ENCODE measurements at regions not wholly inside any gene's neighbourhood (a gene's known extent, or its start where the extent isn't known, plus 50 kb on each side); places are given as distances from the start of the nearest gene placed in this dataset.

DNA sequence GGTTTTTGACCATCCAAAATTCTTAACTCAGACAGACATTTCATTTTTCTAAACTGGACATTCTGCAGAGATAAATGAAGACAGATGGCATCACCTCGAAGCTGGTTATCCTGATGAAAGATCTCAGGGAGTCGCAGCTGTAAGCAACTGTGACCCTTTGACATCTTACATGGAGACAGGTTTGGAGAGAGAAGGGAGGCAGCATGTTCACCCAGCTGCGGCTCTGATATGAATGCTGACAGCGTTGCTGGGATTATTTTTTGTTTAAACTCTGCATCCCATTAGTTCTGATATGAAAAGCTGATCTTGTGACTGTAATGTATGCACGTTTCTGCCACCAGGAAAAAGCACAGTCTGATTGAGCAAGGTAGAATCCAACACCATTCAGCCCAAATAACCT is 89.4 kb downstream of the C6orf118 start:
- ATAC-seq, result no peak
- TF ChIP-seq TSHZ2 (CRISPR knock-in tag; IDR thresholded peaks at IDR 0.05), result no peak
- TF ChIP-seq ZNF70 (CRISPR knock-in tag; IDR thresholded peaks at IDR 0.05), result no peak
- TF ChIP-seq ESRRG (CRISPR knock-in tag; IDR thresholded peaks at IDR 0.05), result no peak
- no peak for TF ChIP-seq ISL1 (CRISPR knock-in tag; IDR thresholded peaks at IDR 0.05)
- no peak for TF ChIP-seq ZNF8 (CRISPR knock-in tag; IDR thresholded peaks at IDR 0.05)
- TF ChIP-seq BACH2 (CRISPR knock-in tag; IDR thresholded peaks at IDR 0.05; ENCODE audit: borderline replicate concordance), result no peak
- TF ChIP-seq TCF4 (CRISPR knock-in tag; IDR thresholded peaks at IDR 0.05; ENCODE audit: borderline replicate concordance), result no peak
- no peak for TF ChIP-seq SNAI2 (CRISPR knock-in tag; IDR thresholded peaks at IDR 0.05)
- TF ChIP-seq GLIS3 (CRISPR knock-in tag; IDR thresholded peaks at IDR 0.05), result no peak
- no peak for TF ChIP-seq PPARA (CRISPR knock-in tag; IDR thresholded peaks at IDR 0.05; ENCODE audit: borderline replicate concordance)

GRCh38 chr6:165219629-165220028 is 89.8 kb downstream of the C6orf118 start:
- TF ChIP-seq ZNF8 (CRISPR knock-in tag; IDR thresholded peaks at IDR 0.05) (no peak), CSRNP3 (CRISPR knock-in tag; IDR thresholded peaks at IDR 0.05) (no peak), SNAI2 (CRISPR knock-in tag; IDR thresholded peaks at IDR 0.05) (no peak), ZFP3 (CRISPR knock-in tag; IDR thresholded peaks at IDR 0.05) (no peak), TCF4 (CRISPR knock-in tag; IDR thresholded peaks at IDR 0.05; ENCODE audit: borderline replicate concordance) (no peak), ARNTL (CRISPR knock-in tag; IDR thresholded peaks at IDR 0.05; ENCODE audit: borderline replicate concordance, low read depth) (no peak), ZFP30 (CRISPR knock-in tag; IDR thresholded peaks at IDR 0.05) (no peak), ZNF70 (CRISPR knock-in tag; IDR thresholded peaks at IDR 0.05) (no peak), BACH2 (CRISPR knock-in tag; IDR thresholded peaks at IDR 0.05; ENCODE audit: borderline replicate concordance) (no peak)
- ATAC-seq, result no peak

GRCh38 chr6:165218829-165219228 is 90.6 kb downstream of the C6orf118 start:
- TF ChIP-seq BACH2 (CRISPR knock-in tag; IDR thresholded peaks at IDR 0.05; ENCODE audit: borderline replicate concordance), result no peak
- no peak for ATAC-seq

DNA sequence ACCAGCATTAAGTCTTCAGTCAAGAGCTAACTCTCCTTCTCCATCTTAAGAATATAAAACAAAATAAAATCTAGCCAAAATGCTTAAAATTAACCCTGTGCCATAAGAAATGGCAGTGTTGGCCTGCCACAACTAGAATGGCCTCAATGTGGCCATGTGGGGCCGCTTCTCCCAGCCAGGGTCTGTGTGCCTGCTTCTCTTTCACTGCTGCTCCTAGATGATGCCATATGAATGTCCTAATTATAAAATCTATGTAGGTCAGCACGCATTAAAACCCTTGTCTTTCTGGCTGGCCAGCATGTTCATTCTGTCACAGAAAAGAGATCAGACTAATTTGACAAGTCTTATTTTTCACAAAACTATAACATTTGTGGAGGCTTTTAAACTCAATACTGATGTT is 102.6 kb downstream of the C6orf118 start:
- no peak for ATAC-seq
- TF ChIP-seq ZC3H10 (CRISPR knock-in tag; IDR thresholded peaks at IDR 0.05) (no peak), TSHZ2 (CRISPR knock-in tag; IDR thresholded peaks at IDR 0.05) (no peak), CSRNP3 (CRISPR knock-in tag; IDR thresholded peaks at IDR 0.05) (no peak), CREB5 (CRISPR knock-in tag; IDR thresholded peaks at IDR 0.05; ENCODE audit: low read depth) (no peak), ESRRG (CRISPR knock-in tag; IDR thresholded peaks at IDR 0.05) (no peak), ZNF565 (CRISPR knock-in tag; conservative IDR thresholded peaks at IDR 0.05; ENCODE audit: low read depth) (no peak)

Measured in SK-N-SH treated with all-trans-retinoic acid at 6 μM for 48 hours (cell line).